ENCODE measurements at regions not wholly inside any gene's neighbourhood (a gene's known extent, or its start where the extent isn't known, plus 50 kb on each side); places are given as distances from the start of the nearest gene placed in this dataset.
"Not testable (repeated sequence)": the region's sequence is repeated elsewhere in the genome, so short reads cannot be mapped to it uniquely, and the experiment has no call there.

DNA sequence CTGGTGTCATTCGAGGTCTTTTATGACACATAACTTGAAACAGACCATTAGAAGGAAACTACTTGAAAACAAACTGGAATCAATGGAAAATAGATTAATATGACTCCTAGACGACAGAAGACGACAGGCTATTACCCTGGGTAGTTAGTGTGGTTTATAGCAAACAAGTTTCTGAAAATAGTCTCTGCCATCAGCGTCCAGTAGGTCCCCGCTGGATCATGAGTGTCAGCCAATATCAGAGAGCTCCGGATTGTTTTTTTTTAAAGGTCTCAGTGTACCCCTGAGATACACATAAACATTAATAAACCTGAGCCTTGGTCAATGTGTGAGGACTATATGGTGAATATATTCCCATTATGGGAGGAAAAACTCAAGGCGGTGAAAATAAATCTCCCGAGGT is 115.0 kb upstream of the THUMPD2 start:
- WGBS, 2 donors, result 92 to 93% methylated on average over 8 of the region's 8 CpGs
- Histone ChIP-seq H3K9me3 (no peaks in the 10 kb centered on the region), H3K4me1 (no peaks in the 10 kb centered on the region), H3K4me3 (no peak overlapping the region), H3K27ac (no peak overlapping the region), H3K27me3 (no peaks in the 10 kb centered on the region), H3K36me3 (no peaks in the 10 kb centered on the region)
- ATAC-seq (ENCODE audit: low FRiP score in 2 of 2), result no peak
- no peak for DNase-seq
- no peak for TF ChIP-seq EP300 (IDR thresholded peaks at IDR 0.05)
- TF ChIP-seq, protein P1, sequence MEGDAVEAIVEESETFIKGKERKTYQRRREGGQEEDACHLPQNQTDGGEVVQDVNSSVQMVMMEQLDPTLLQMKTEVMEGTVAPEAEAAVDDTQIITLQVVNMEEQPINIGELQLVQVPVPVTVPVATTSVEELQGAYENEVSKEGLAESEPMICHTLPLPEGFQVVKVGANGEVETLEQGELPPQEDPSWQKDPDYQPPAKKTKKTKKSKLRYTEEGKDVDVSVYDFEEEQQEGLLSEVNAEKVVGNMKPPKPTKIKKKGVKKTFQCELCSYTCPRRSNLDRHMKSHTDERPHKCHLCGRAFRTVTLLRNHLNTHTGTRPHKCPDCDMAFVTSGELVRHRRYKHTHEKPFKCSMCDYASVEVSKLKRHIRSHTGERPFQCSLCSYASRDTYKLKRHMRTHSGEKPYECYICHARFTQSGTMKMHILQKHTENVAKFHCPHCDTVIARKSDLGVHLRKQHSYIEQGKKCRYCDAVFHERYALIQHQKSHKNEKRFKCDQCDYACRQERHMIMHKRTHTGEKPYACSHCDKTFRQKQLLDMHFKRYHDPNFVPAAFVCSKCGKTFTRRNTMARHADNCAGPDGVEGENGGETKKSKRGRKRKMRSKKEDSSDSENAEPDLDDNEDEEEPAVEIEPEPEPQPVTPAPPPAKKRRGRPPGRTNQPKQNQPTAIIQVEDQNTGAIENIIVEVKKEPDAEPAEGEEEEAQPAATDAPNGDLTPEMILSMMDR (IDR thresholded peaks at IDR 0.05), result no peak

DNA sequence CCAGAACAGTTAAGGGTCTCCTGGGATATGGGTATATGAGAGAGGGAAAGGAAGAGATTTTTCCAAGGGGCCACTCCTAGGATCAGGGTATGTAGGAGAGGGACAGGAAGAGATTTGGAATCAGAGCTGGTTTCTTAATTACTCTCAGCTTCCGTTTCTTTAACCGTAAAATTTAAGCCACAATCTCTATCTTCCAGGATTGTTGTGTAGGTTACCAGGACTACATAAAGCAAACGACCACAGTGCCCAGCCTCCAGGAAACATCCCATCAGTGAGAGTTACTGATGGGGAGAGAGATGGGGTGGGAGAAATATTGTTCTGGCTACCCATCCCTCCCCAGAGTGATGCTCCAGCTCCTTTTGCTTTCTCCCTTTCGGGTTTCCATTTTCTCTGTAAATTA is 114.6 kb upstream of the THUMPD2 start:
- H3K27me3 ChIP-seq, result no peaks in the 10 kb centered on the region
- WGBS, 2 donors, result 69 to 72% methylated on average over 4 of the region's 4 CpGs
- H3K4me1 ChIP-seq, result no peaks in the 10 kb centered on the region
- DNase-seq, result no peak
- no peak overlapping the region for H3K27ac ChIP-seq
- TF ChIP-seq EP300 (IDR thresholded peaks at IDR 0.05), result no peak
- TF ChIP-seq, protein P1 (IDR thresholded peaks at IDR 0.05), result no peak
- TF ChIP-seq POLR2AphosphoS5 (IDR thresholded peaks at IDR 0.05), result no peak
- no peak for TF ChIP-seq POLR2A (IDR thresholded peaks at IDR 0.05)
- no peak for ATAC-seq (ENCODE audit: low FRiP score in 2 of 2)
- H3K4me3 ChIP-seq, result no peak overlapping the region
- H3K9me3 ChIP-seq, result no peaks in the 10 kb centered on the region
- H3K36me3 ChIP-seq, result no peaks in the 10 kb centered on the region

DNA sequence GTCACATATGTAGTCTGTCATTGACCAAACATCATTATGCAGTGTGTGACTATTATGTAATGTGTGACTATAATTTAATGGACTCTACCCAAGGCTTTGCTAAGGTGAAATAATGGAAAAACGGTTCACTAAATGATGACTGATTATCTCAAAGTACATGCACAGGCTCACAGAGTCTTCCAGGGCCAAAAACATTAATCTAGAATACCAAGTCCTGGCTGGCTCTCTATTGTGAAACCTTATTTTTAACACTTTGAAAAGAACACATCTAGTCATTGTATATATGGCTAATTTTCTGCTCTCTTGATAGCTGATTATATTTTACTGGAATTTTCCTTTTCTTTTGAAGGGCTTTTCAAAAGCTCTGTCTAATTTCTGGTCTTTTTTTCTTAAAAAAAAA is 102.9 kb upstream of the THUMPD2 start:
- Histone ChIP-seq H3K4me1 (no peaks in the 10 kb centered on the region), H3K27me3 (no peaks in the 10 kb centered on the region), H3K9me3 (no peaks in the 10 kb centered on the region), H3K27ac (no peak overlapping the region), H3K4me3 (no peak overlapping the region), H3K36me3 (no peaks in the 10 kb centered on the region)
- 54 to 65% methylated on average over 1 of the region's 1 CpG for WGBS, 2 donors
- no peak for TF ChIP-seq POLR2A (IDR thresholded peaks at IDR 0.05)
- TF ChIP-seq POLR2AphosphoS5 (IDR thresholded peaks at IDR 0.05), result no peak
- TF ChIP-seq EP300 (IDR thresholded peaks at IDR 0.05), result no peak
- TF ChIP-seq, protein P1 (IDR thresholded peaks at IDR 0.05), result no peak
- no peak for ATAC-seq (ENCODE audit: low FRiP score in 2 of 2)
- DNase-seq, result no peak

DNA sequence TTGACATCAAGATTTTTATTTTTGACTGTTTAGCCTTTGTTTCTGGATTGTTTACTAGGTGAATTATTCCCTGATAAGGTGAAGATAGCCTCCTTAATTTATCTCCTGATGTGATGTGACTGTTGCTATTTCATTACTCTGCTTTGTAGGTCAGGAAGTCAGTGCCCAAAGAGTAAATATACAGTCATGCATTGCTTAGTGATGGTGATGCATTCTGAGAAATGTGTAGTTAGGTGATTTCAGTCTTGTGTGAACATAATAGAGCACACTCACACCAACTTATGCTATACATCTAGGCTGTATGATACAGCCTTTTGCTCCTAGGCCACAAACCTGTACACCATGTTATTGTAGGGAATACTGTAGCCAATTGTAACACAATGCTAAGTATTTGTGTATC is 102.4 kb upstream of the THUMPD2 start:
- H3K4me1 ChIP-seq, result no peaks in the 10 kb centered on the region
- H3K4me3 ChIP-seq, result no peak overlapping the region
- H3K36me3 ChIP-seq, result no peaks in the 10 kb centered on the region
- DNase-seq, result no peak
- no peaks in the 10 kb centered on the region for H3K27me3 ChIP-seq
- no peak for ATAC-seq (ENCODE audit: low FRiP score in 2 of 2)
- no peaks in the 10 kb centered on the region for H3K9me3 ChIP-seq
- TF ChIP-seq, protein P1 (IDR thresholded peaks at IDR 0.05), result no peak
- TF ChIP-seq POLR2AphosphoS5 (IDR thresholded peaks at IDR 0.05), result no peak
- no peak overlapping the region for H3K27ac ChIP-seq

DNA sequence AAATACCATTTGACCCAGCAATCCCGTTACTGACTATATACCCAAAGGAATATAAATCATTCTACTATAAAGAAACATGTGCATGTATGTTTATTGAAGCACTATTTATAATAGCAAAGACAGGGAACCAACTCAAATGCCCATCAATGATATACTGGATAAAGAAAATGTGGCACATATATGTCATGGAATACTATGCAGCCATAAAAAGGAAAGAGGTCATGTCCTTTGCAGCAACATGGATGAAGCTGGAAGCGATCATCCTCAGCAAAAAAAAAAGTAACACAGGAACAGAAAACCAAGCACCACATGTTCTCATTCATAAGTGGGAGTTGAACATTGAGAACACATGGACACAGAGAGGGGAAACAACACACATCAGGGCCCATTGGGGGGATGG is 99.9 kb upstream of the THUMPD2 start:
- not testable (repeated sequence) for H3K27ac ChIP-seq; H3K4me1 ChIP-seq; DNase-seq; H3K27me3 ChIP-seq; H3K9me3 ChIP-seq; H3K36me3 ChIP-seq; ATAC-seq (ENCODE audit: low FRiP score in 2 of 2); H3K4me3 ChIP-seq
- 86 to 93% methylated on average over 2 of the region's 2 CpGs for WGBS, 2 donors

DNA sequence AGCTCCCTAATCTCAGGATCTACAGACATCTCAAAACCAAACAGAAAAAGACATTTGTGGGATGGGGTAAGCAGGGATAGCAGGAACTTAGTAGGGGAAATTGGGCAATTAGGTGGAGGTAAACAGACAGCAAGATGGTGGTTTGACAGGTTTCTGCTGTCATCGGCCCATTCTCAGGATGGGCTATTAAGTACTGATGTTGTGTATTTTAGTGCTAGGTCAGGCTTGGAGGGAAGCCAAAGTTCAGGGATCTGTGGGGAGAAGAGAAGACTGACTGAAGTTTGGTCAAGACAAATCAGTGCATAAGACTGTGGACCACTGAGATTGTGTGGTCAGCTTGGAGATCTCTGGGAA is 96.8 kb upstream of the THUMPD2 start:
- Histone ChIP-seq H3K9me3 (no peaks in the 10 kb centered on the region), H3K27ac (no peak overlapping the region), H3K4me3 (no peak overlapping the region), H3K4me1 (peaks cover 0 to 3% (median 0%) of the 10 kb centered on the region in 4 donors), H3K36me3 (no peaks in the 10 kb centered on the region), H3K27me3 (no peaks in the 10 kb centered on the region)
- TF ChIP-seq, protein P1 (IDR thresholded peaks at IDR 0.05), result no peak
- TF ChIP-seq POLR2A (IDR thresholded peaks at IDR 0.05) (no peak), EP300 (IDR thresholded peaks at IDR 0.05) (no peak), POLR2AphosphoS5 (IDR thresholded peaks at IDR 0.05) (no peak)
- WGBS, 2 donors, result 58 to 68% methylated on average over 1 of the region's 1 CpG
- DNase-seq (no peak), ATAC-seq (ENCODE audit: low FRiP score in 2 of 2) (no peak)
